ENCODE measurements at regions not wholly inside any gene's neighbourhood (a gene's known extent, or its start where the extent isn't known, plus 50 kb on each side); places are given as distances from the start of the nearest gene placed in this dataset.
"Not testable (repeated sequence)": the region's sequence is repeated elsewhere in the genome, so short reads cannot be mapped to it uniquely, and the experiment has no call there.

GRCh38 chr12:67791362-67791761 is 142.8 kb downstream of the DYRK2 start:
- H3K27me3 Mint-ChIP-seq; H3K36me3 Mint-ChIP-seq (ENCODE audit: low read depth); H3K9me3 Mint-ChIP-seq; H3K4me3 Mint-ChIP-seq; DNase-seq; POLR2A ChIA-PET; H3K4me1 Mint-ChIP-seq; CTCF ChIA-PET; H3K27ac Mint-ChIP-seq: not testable (repeated sequence)

- H3K4me3 Mint-ChIP-seq, result no peak overlapping the region
- H3K27ac Mint-ChIP-seq, result no peak overlapping the region
- no peak for DNase-seq
- no peaks in the 10 kb centered on the region for H3K4me1 Mint-ChIP-seq
- H3K9me3 Mint-ChIP-seq, result peaks cover 2% of the 10 kb centered on the region
- ChIA-PET CTCF (no interaction called here), POLR2A (no interaction called here)
- H3K27me3 Mint-ChIP-seq, result no peaks in the 10 kb centered on the region
- H3K36me3 Mint-ChIP-seq (ENCODE audit: low read depth), result no peaks in the 10 kb centered on the region
Observed at GRCh38 chr12:67792185-67792584, 143.6 kb downstream of the DYRK2 start.

GRCh38 chr12:67794161-67794560 is 145.6 kb downstream of the DYRK2 start:
- H3K27ac Mint-ChIP-seq, result no peak overlapping the region
- ChIA-PET POLR2A (no interaction called here), CTCF (interaction anchor here (0.8 kb wide), 1 partner anchor 28 kb away, joined by 3 read pairs; no protein-coding TSS in a partner anchor)
- H3K4me3 Mint-ChIP-seq, result no peak overlapping the region
- no peaks in the 10 kb centered on the region for H3K9me3 Mint-ChIP-seq
- no peak for DNase-seq
- peaks cover 2% of the 10 kb centered on the region for H3K4me1 Mint-ChIP-seq
- no peaks in the 10 kb centered on the region for H3K27me3 Mint-ChIP-seq
- no peaks in the 10 kb centered on the region for H3K36me3 Mint-ChIP-seq (ENCODE audit: low read depth)

- ChIA-PET CTCF (no interaction called here), POLR2A (no interaction called here)
- H3K4me3 Mint-ChIP-seq, result no peak overlapping the region
- H3K27me3 Mint-ChIP-seq, result no peaks in the 10 kb centered on the region
- DNase-seq, result no peak
- H3K27ac Mint-ChIP-seq, result no peak overlapping the region
- H3K4me1 Mint-ChIP-seq, result peaks cover 4% of the 10 kb centered on the region
- no peaks in the 10 kb centered on the region for H3K9me3 Mint-ChIP-seq
- no peaks in the 10 kb centered on the region for H3K36me3 Mint-ChIP-seq (ENCODE audit: low read depth)
Observed at GRCh38 chr12:67795236-67795635, 146.7 kb downstream of the DYRK2 start.

GRCh38 chr12:67797185-67797741 is 148.7 kb downstream of the DYRK2 start:
- Mint-ChIP-seq H3K27ac (no peak overlapping the region), H3K4me3 (no peak overlapping the region), H3K27me3 (no peaks in the 10 kb centered on the region), H3K9me3 (no peaks in the 10 kb centered on the region), H3K36me3 (ENCODE audit: low read depth) (no peaks in the 10 kb centered on the region), H3K4me1 (peaks cover 7% of the 10 kb centered on the region)
- CTCF ChIA-PET, result interaction anchor here (0.7 kb wide), 1 partner anchor 35 kb away, joined by 6 read pairs; no protein-coding TSS in a partner anchor
- no peak for DNase-seq
- POLR2A ChIA-PET, result no interaction called here

- no peaks in the 10 kb centered on the region for H3K27me3 Mint-ChIP-seq
- no peaks in the 10 kb centered on the region for H3K9me3 Mint-ChIP-seq
- H3K36me3 Mint-ChIP-seq (ENCODE audit: low read depth), result no peaks in the 10 kb centered on the region
- H3K4me3 Mint-ChIP-seq, result no peak overlapping the region
- H3K27ac Mint-ChIP-seq, result no peak overlapping the region
- ChIA-PET CTCF (no interaction called here), POLR2A (no interaction called here)
- DNase-seq, result no peak
- peaks cover 8% of the 10 kb centered on the region for H3K4me1 Mint-ChIP-seq
Observed at GRCh38 chr12:67797753-67798152, 149.2 kb downstream of the DYRK2 start.

- no peak for DNase-seq
- Mint-ChIP-seq H3K4me3 (no peak overlapping the region), H3K4me1 (peaks cover 10% of the 10 kb centered on the region), H3K27me3 (no peaks in the 10 kb centered on the region), H3K36me3 (ENCODE audit: low read depth) (no peaks in the 10 kb centered on the region), H3K9me3 (no peaks in the 10 kb centered on the region), H3K27ac (no peak overlapping the region)
- ChIA-PET POLR2A (no interaction called here), CTCF (interaction anchor here (1.1 to 1.3 kb wide), 2 partner anchors 12 to 16 kb away, joined by 3 read pairs; no protein-coding TSS in a partner anchor)
Observed at GRCh38 chr12:67798768-67799167, 150.2 kb downstream of the DYRK2 start.

- no peaks in the 10 kb centered on the region for H3K36me3 Mint-ChIP-seq (ENCODE audit: low read depth)
- H3K27me3 Mint-ChIP-seq, result no peaks in the 10 kb centered on the region
- H3K27ac Mint-ChIP-seq, result no peak overlapping the region
- ChIA-PET CTCF (no interaction called here), POLR2A (no interaction called here)
- no peak overlapping the region for H3K4me3 Mint-ChIP-seq
- H3K9me3 Mint-ChIP-seq, result no peaks in the 10 kb centered on the region
- peaks cover 10% of the 10 kb centered on the region for H3K4me1 Mint-ChIP-seq
- no peak for DNase-seq
Observed at GRCh38 chr12:67802731-67803130, 154.2 kb downstream of the DYRK2 start.

GRCh38 chr12:67803278-67803993 is 154.9 kb downstream of the DYRK2 start:
- DNase-seq, result no peak
- Mint-ChIP-seq H3K27me3 (no peaks in the 10 kb centered on the region), H3K27ac (no peak overlapping the region), H3K36me3 (ENCODE audit: low read depth) (no peaks in the 10 kb centered on the region), H3K4me3 (no peak overlapping the region), H3K9me3 (no peaks in the 10 kb centered on the region), H3K4me1 (peaks cover 10% of the 10 kb centered on the region)
- ChIA-PET CTCF (no interaction called here), POLR2A (no interaction called here)

GRCh38 chr12:67804168-67804567 is 155.6 kb downstream of the DYRK2 start:
- Mint-ChIP-seq H3K27me3 (no peaks in the 10 kb centered on the region), H3K9me3 (no peaks in the 10 kb centered on the region), H3K27ac (no peak overlapping the region), H3K4me3 (no peak overlapping the region), H3K4me1 (peaks cover 7% of the 10 kb centered on the region), H3K36me3 (ENCODE audit: low read depth) (no peaks in the 10 kb centered on the region)
- CTCF ChIA-PET, result no interaction called here
- POLR2A ChIA-PET, result no interaction called here
- peak; percentile 69 for DNase-seq

- Mint-ChIP-seq H3K36me3 (ENCODE audit: low read depth) (no peaks in the 10 kb centered on the region), H3K4me1 (peaks cover under 1% of the 10 kb centered on the region), H3K27me3 (no peaks in the 10 kb centered on the region), H3K9me3 (no peaks in the 10 kb centered on the region), H3K27ac (no peak overlapping the region), H3K4me3 (no peak overlapping the region)
- CTCF ChIA-PET, result interaction anchor here (1.3 kb wide), 1 partner anchor 19 kb away, joined by 4 read pairs; no protein-coding TSS in a partner anchor
- no peak for DNase-seq
- POLR2A ChIA-PET, result no interaction called here
Observed at GRCh38 chr12:67807814-67808213, 159.3 kb downstream of the DYRK2 start.

- Mint-ChIP-seq H3K27me3 (no peaks in the 10 kb centered on the region), H3K4me1 (peaks cover 2% of the 10 kb centered on the region), H3K27ac (no peak overlapping the region), H3K4me3 (no peak overlapping the region), H3K9me3 (peaks cover 4% of the 10 kb centered on the region), H3K36me3 (ENCODE audit: low read depth) (no peaks in the 10 kb centered on the region)
- CTCF ChIA-PET, result interaction anchor here (0.8 to 1.3 kb wide), 3 partner anchors 11 to 348 kb away, joined by 3 read pairs; no protein-coding TSS in a partner anchor
- POLR2A ChIA-PET, result no interaction called here
- DNase-seq, result no peak
Observed at GRCh38 chr12:67810166-67810565, 161.6 kb downstream of the DYRK2 start.

- ChIA-PET POLR2A (no interaction called here), CTCF (interaction anchor here (0.5 to 1.3 kb wide), 4 partner anchors 9 to 365 kb away, joined by 3 to 6 read pairs (median 3); no protein-coding TSS in a partner anchor)
- DNase-seq, result no peak
- Mint-ChIP-seq H3K27me3 (no peaks in the 10 kb centered on the region), H3K4me3 (no peak overlapping the region), H3K27ac (no peak overlapping the region), H3K9me3 (peaks cover 12% of the 10 kb centered on the region), H3K36me3 (ENCODE audit: low read depth) (no peaks in the 10 kb centered on the region), H3K4me1 (peaks cover 2% of the 10 kb centered on the region)
Observed at GRCh38 chr12:67811437-67812361, 163.2 kb downstream of the DYRK2 start.
